GM12872 (cell line): ENCODE measurements at regions not wholly inside any gene's neighbourhood (a gene's known extent, or its start where the extent isn't known, plus 50 kb on each side); places are given as distances from the start of the nearest gene placed in this dataset.

ENCODE experiments used
- TF ChIP-seq, protein P1 (sequence below): IDR thresholded peaks from 3 replicates; pipeline ENCODE4 v1.5.1; 2011; ENCODE audit warnings: low read depth, mild to moderate bottlenecking, low read length, moderate library complexity; ENCODE audit not compliant: insufficient read depth

DNA sequence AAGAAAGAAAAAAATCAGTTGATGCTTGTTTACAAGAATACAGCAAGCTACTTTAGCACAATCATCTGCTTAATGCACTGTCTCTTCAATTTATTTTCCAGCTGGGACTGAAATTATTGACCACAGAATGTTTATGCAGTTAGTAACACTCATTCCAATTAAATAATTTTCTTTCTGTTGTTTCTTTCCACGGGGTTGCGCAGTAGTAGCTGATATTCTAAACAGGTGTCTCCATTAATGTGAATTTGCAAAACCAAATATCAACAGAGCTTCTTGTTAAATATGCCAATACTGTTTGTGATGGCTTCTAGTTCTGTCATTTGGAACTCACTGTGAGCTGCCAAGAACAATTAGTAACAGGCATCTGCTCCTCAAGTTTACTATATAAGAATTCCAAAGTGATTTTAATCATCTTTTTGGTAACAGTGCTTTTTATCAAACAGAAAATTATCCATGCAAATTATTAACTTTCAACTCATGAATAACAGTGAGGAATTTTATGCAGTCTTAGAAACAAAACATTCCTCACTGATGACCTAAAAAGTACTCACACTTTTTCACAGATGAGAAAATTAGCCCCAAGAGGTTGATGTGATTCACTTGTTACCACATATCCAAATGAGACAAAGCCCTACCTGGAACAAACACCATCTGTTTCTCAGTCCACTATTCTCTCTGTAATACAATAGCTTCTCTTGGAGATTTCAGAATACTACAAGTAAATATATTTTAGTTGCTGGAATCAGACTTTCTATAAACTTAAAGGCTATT lies 567.6 kb upstream of the RGMB start:
- TF ChIP-seq, protein P1, sequence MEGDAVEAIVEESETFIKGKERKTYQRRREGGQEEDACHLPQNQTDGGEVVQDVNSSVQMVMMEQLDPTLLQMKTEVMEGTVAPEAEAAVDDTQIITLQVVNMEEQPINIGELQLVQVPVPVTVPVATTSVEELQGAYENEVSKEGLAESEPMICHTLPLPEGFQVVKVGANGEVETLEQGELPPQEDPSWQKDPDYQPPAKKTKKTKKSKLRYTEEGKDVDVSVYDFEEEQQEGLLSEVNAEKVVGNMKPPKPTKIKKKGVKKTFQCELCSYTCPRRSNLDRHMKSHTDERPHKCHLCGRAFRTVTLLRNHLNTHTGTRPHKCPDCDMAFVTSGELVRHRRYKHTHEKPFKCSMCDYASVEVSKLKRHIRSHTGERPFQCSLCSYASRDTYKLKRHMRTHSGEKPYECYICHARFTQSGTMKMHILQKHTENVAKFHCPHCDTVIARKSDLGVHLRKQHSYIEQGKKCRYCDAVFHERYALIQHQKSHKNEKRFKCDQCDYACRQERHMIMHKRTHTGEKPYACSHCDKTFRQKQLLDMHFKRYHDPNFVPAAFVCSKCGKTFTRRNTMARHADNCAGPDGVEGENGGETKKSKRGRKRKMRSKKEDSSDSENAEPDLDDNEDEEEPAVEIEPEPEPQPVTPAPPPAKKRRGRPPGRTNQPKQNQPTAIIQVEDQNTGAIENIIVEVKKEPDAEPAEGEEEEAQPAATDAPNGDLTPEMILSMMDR: no peak

DNA sequence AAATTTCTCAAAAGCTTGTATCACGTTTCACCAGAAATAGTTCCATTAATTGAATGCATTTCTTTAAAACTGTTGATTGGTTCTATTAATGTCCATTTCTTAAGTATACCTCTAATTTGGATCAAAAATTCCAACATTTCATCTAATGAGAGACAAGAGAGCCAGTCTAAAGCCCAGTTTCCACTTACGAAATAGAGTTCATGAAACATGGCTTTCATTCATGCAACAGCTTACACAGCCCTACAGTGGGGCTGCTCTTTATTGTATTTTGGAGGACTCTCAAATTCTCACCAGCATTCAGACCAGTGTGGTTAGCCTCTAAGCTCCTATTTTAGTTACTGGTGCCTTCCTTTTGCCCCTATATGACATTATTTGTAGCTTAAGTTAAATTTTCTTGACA lies 566.9 kb upstream of the RGMB start:
- TF ChIP-seq, protein P1: no peak

DNA sequence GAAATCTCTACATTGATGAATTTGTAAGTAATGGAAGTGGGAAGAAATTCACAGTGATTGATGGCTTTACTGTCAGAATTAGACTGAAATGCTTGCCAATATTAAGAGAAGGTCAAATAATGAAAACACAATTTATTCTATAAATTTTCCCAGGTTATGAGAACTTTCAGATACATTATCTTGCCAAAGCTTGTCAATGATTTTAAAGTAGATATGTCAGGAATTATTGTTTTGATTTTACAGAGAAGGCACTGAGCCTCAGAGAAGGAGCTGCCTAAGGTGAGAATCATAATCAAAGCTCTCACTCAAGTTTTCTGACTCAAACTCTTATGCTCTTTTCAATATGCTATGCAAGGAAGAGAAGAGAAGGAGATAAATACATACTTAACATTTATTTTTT lies 564.0 kb upstream of the RGMB start:
- TF ChIP-seq, protein P1: no peak

DNA sequence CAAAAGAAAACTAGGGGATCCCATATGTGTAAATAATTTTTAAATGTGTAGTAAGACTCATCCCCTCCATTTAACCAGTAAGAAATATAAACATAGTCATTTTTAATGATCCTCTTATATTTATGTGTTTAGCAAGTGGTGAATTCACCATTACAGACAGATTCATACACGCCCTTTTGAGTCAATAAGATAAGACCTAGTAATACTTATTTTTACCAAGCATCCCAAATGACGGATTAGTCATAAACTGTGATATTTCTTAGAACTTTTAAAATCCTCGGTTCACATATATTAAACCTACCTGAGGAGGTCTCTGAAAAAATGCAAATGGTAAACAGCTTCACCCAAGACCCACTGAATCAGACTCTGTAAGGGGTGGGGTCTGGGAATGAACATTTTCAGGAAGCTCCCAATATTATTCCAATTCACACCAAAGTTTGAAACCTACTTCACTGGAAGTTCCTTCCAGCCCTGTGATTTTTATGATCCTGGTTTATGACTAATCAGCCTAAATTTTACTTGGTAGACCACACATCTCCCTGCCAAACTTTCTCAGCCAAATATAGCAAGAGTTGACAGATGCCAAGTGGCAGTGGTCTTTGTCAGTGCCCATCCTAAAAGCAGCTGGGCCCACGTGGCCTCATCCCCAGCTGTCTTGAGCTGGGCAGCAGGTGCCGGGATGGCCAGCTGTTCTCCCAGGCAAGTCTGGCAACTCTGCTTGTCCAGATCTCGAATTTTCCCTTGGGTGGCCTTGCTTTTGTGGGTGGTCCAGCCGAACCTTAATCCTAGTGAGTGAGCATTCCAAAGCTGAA lies 559.0 kb upstream of the RGMB start:
- TF ChIP-seq, protein P1: no peak

DNA sequence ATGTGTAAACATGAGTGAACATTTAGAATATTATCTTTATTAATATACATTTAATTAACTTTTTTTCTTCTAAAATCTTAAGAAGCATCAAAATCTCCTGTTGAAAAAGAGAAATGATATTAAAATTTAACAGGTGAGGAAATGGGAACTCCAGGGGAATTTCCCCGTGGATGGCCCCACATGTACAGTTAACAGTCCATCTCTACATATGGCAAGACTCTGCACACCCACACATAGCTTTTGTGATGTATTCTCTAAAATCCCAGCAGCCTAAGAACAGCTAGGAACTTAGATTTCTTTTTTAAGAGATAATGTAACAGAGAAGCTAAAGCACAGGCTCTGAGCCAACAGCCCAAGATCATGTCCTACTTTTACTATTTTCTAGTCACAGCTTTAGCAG lies 556.3 kb upstream of the RGMB start:
- TF ChIP-seq, protein P1: no peak

DNA sequence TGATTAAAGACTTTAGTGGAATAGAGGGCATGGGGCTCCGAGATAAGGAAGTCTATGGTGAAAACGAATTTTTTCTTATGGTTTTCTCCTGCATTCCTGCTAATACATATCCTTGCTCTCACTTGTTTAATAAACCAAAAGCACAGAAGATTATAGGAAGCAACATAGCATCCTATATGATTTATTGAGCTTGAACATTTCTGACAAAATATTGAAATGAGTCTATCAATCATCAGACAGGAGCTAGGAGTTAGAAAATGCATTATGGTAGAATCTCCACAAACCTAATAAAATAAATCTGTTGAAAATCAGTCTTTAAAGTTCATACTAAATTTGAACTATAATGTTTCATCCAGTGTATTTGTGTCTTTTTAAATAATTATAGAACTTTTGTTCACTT lies 554.6 kb upstream of the RGMB start:
- TF ChIP-seq, protein P1: no peak

DNA sequence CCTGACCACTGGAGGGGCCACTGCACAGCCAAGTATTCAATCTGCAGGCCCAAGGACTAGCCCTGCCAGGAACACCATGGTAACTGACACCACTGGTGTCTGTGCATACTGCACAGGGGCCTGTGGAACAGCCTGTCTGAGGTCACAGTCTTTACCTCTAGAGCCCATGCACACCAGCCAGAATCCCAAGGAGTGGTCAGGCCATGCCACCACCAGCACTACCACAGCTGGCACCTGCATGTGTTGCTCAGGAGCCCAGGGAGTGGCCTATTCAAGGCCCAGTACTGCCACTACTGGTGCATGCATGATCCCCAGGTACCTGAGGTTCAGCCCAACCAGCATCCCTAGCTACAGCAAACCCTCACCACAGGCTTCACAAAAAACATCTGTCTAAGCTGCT lies 546.0 kb upstream of the RGMB start:
- TF ChIP-seq, protein P1: no peak
